Thyroid gland (tissue), 4 donors: ENCODE measurements at regions not wholly inside any gene's neighbourhood (a gene's known extent, or its start where the extent isn't known, plus 50 kb on each side); places are given as distances from the start of the nearest gene placed in this dataset.
"Not testable (repeated sequence)": the region's sequence is repeated elsewhere in the genome, so short reads cannot be mapped to it uniquely, and the experiment has no call there.

Source experiments
- CTCF ChIP-seq, 6 experiments: fragments of 200-600 bp in 3 of 6; fragments of 450-650 bp in 3 of 6; sonication (generic) in 3 of 6; IDR thresholded peaks; one replicate each; pipeline ENCODE4 v1.5.1; 2016 to 2019; ENCODE audit warnings: antibody characterized with exemption in 6 of 6, mild to moderate bottlenecking in 2 of 6, inconsistent platforms in 1 of 6, moderate library complexity in 1 of 6
- POLR2A ChIP-seq, 2 donors: fragments of 450-650 bp; IDR thresholded peaks; one replicate each; pipeline ENCODE4 v1.6.1; 2017; ENCODE audit warnings: antibody characterized with exemption in 2 of 2, mild to moderate bottlenecking in 2 of 2, moderate library complexity in 1 of 2

GRCh38 chr20:29881107-29881506, 1376.4 kb upstream of the DEFB115 start:
- TF ChIP-seq CTCF, POLR2A (IDR thresholded peaks at IDR 0.05): not testable (repeated sequence)
